Activated CD4-positive, alpha-beta T cell treated with anti-CD3 and anti-CD28 coated beads for 48 hours (primary cell): ENCODE measurements at regions not wholly inside any gene's neighbourhood (a gene's known extent, or its start where the extent isn't known, plus 50 kb on each side); places are given as distances from the start of the nearest gene placed in this dataset.

Source experiments
- DNase-seq: peaks from one replicate; pipeline ENCODE4 v3.0.0-alpha.2; 2020

DNA sequence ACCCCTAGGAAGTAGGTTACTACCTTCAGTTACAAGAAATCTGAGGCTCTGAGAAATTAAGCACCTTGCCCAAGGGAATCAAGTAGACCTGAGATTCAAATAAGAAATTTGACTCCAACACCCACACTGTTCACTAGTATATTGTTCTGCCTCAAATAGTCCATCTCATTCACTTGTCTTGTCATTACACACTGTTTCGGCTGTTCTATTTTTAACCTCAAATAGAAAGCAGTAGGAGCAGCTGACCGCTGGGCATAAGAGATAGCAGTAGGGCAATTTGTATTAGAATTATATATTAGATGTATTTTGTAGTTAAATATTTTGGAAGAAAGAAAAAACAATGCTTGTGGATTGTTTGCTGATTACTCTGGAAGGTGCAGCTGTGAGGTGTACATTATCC is 185.1 kb downstream of the INHBA start:
- no peak for DNase-seq

GRCh38 chr7:41508755-41509154 is 194.1 kb downstream of the INHBA start:
- no peak for DNase-seq

DNA sequence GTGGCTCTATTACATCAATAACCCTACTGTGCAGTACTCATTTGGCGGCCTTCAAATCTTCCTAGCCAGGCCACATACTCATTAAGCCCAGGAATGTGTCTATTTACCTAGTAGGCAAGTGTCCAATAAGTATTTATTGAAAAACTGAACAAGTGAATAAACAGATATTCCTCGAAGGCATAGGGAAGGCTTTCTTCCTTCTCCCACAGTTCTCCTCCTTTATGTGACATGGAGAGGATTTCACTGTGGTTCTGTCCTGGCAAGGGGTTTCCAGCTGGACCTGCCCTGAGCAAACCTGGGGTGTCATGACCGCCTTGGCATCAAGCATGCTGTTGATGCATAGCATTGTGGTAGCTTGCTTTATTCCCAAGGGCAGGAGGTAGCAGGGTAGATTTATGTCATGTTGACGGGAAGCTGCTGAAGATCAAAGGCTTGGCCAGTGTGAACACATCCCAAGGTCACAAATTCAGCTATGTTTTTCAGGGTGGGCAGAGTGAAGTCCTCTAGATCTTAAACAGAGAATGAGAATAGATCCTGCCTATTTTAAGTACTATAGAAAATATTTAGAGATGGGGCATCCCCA is 195.1 kb downstream of the INHBA start:
- DNase-seq = no peak

- DNase-seq = no peak
Measured at GRCh38 chr7:41504214-41504980, 198.5 kb downstream of the INHBA start.

- no peak for DNase-seq
Measured at GRCh38 chr7:41503438-41503837, 199.5 kb downstream of the INHBA start.

DNA sequence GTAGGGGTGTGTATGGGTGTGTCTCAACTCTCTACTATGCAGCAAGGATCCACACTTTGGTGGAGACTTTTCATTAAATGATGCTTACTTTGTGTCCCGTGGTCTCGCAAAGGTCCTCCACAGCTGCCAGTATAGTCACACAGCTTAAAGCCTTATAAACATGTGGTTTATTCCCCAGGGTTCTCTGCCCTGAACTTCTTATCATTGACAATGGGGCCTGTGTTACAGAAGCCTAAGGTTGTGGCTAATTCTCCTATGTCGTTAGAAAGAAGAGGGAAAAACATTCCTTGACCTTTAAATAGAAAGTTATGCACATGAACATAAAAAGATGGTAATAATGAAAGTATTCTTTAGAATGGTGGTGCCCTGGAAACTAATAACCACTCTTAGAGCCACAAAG is 201.4 kb downstream of the INHBA start:
- DNase-seq = no peak

DNA sequence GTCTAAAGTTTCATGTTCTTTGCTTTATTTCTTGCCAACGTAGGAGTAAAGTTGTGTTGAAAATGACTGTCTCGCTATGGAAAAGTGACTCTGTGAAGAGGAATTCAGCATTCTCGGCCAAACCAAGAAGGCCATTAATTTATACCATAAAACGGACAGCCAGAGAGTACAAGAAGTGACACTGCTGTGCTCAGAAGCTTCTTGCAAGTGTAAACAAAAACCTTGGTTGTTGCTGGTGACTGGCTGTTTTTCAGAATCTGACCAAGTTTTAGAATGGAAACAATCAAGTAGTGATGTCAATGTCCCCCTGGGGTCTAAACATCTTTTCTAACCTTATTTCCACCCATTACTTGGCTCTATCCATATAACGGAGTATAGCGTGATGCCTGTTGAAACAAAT is 201.9 kb downstream of the INHBA start:
- DNase-seq = no peak

GRCh38 chr7:41492603-41493002 is 210.3 kb downstream of the INHBA start:
- no peak for DNase-seq

DNA sequence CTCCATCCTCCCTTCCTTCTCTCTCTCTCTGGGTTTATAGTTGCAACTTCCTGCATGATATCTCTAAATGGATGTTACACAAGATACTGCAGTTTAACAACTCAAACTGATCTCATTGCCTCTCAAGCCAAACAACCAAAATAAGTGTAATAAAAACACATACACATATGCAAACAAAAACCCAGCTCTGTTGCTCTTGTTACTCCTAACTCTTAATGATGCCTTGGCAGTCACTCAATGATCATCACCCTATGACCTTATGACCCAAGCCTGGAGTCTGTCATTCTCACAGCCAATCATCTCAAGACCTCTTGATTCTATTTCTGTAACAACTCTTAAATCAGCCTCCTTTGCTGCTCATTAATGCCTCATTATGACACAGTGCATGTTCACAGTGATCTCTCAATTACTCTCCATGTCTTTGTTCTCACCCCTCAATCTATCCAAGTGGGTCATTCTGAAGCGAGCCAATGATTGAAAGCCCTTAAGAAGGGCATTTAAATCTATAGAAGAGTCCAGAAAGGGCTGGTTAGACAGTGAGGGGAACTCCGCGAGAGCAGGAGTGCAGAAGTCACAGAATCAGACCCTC is 210.9 kb downstream of the INHBA start:
- no peak for DNase-seq

DNA sequence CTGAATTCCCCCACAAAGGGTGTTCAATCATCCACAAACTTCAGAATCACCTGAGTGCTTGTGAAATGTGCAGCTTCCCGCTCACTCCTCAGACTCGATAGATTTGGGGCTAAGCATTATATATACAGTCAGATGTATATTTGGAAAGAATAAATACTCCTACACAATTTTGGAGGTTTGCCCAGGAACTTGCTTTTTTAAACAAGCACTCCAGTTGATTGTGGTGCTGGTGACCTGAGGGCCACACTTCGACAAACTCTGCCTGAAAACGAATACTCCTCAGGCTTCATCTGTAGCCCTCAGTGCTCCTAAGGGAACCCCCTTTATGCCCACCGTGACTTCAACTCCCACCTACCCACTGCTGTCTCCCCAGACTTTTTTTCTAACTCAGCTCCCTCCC is 211.6 kb downstream of the INHBA start:
- no peak for DNase-seq

DNA sequence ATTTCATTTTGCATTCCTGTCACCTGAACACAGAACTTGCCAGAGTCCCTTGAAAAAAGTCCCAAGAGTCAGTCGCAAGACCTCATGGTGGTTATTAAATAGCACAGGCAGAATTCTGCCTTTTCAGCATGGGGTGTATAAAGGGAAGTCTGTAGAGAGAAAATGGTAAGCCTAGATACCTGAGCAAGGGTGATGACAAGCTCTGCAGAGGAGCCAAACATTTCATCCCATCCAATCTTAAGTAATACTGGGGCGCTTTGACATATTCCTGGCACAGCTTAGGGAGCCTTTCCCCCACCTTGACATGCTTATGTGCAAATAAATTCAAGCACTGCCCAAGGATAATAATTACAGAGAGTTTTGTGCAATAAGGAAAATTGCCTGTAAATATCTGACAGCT is 213.0 kb downstream of the INHBA start:
- DNase-seq = no peak

GRCh38 chr7:41487229-41487940 is 215.5 kb downstream of the INHBA start:
- DNase-seq = no peak

DNA sequence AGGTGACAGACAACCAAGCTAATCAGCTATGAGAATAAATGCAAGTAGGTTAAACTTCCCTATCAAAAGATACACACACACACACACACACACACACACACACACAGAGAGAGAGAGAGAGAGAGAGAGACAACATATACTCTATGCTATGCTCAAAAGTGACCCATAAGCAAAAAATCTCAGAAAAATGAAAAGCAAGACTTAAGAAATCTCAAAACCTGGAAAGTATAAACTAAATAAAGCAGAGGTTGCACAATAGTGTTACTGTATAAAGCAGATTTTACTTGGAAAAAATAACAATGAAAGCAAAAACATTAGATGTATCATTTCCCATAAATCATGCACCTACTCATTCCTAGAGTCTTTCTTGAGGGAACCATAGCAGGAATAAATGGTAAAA is 221.5 kb downstream of the INHBA start:
- no peak for DNase-seq

DNA sequence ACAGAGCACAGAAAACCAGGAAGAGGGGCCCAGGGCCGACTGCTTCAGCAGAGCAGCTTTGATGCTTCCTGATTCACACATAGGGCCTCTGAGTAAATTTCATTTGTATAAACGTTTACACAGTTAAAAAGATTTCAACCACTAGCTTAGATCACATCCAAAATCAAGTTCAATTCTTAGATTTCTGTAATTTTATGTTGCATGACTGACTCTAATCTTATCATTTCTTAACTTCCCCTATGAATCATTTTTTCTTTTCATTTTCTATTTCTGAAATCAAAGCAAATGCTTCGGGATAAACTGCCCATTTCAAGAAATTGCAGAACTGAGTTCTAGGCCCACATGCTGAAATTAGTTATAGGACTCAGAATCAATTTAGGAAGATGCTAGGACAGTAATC is 224.7 kb downstream of the INHBA start:
- no peak for DNase-seq

DNA sequence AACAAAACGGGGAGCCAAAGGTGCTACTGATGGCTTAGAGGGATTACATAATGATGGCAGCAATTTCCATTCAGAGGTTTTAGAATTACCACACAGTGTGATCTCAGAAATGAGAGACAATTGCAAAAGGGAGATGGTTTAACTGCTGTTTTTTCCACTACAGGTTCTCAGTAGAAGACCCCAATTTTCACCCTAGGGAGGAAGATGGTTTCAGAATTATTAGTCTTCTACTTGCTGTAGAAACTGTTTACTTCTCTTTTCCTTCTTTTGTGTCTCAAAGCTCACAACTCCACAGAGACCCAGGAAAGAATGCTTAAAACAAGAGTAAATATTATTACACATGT is 226.5 kb downstream of the INHBA start:
- DNase-seq = no peak

- DNase-seq = no peak
Measured at GRCh38 chr7:41475801-41476459, 227.0 kb downstream of the INHBA start.

DNA sequence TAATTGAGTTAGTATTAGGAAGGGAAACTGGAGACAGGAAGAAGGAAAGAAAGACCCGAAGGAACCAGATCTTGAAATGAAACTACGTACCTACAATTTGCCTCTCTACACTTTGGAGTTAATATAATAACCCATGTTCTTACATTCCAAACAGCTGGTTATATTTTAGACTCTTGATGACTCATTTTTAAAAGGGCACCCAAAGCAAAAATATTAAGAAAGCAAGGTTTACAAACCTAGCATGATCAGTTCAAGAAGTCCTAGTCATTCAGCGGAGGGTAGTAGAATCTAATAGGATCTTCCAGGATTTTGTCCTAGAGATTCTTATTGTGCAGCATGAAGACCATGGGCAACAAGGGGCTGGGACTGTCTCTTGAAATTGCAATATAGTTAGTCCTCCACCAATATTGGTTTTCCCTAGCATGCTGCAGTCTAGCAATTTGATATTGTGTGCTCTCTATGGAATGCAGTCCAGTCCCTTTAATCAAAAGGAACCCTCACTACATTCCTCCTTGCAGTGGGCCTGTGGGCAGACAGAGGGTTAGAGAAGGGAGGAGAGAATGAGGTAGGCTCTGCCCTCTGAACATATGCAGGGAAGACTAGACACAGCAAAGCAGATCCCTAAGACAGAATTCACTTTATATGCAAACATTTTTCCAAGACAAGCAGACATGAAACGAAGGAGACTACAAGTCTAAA is 230.3 kb downstream of the INHBA start:
- DNase-seq = no peak

GRCh38 chr7:41470081-41470480 is 232.8 kb downstream of the INHBA start:
- DNase-seq = no peak

DNA sequence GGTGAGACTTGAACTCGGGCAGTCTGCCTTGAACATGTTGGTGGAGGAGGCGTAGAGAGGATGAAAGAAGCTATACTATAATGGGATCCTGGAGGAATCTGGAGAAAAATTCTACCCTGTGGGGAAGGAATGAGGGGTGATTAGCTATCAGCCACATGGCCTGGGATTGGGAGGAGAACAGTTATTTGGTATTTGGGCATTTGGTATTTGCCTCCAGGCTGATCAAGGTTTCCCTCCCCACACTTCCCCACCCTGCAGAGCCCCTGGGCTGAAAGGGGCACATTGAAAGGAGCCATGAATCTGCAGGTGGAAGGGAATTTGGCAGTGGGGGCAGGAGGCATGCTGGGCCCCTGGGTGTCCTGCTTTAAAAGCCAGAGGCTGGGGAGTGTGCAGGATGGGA is 235.3 kb downstream of the INHBA start:
- DNase-seq = no peak

- no peak for DNase-seq
Measured at GRCh38 chr7:41466760-41467384, 236.0 kb downstream of the INHBA start.

DNA sequence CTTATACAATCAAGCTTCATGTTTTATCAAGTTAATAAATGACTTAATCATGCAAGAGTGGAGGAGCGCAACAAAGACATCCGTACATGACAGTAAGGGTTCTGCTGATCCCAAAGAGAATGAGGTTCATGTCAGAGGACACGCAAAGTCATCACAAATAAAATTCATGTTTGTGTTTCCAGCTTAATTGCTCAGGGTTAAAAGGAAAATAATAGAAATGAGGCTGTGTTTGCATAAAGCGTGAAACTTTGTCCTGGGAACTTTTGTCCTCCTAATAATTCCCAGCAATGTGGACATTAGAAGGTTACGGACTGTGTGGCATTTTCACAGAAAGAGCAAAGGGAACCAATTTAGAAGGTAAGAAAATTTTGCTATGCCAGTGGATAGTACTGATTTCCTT is 237.3 kb downstream of the INHBA start:
- no peak for DNase-seq

GRCh38 chr7:41463770-41464470 is 239.0 kb downstream of the INHBA start:
- DNase-seq = no peak
